GM19372 (cell line): ENCODE measurements at regions not wholly inside any gene's neighbourhood (a gene's known extent, or its start where the extent isn't known, plus 50 kb on each side); places are given as distances from the start of the nearest gene placed in this dataset.
"Not testable (repeated sequence)": the region's sequence is repeated elsewhere in the genome, so short reads cannot be mapped to it uniquely, and the experiment has no call there.

ENCODE experiments used
- ATAC-seq: cut with Tn5 transposase; IDR thresholded peaks from one replicate; pipeline ENCODE4 v1.9.1; 2021; ENCODE audit warnings: mild to moderate bottlenecking, low read depth, moderate library complexity; ENCODE audit not compliant: unreplicated experiment

GRCh38 chr1:218015106-218015505 is 270.0 kb upstream of the RRP15 start:
- not testable (repeated sequence) for ATAC-seq

DNA sequence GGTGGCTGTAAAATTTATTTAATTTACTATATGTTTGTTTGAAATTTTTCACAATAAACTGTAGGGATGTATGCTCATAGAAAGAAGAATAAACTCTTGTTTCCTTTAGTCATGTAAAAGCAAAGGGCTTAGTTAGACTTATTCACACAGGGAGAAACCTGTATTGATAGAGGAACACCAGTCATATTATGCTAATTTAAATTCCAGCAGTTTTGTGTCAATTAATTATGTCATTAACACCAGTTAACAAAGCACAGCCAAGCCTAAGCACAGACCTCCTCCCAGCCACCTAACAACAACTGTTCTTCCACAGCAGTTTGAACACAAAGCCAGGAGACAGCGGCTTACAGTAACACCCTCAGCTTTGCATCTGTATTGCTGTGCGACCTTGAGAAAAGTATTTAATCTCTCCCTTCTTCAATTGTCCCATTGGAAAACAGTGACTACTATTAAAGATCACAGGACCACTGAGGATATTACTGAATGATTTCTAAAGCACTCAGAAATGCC is 260.8 kb upstream of the RRP15 start:
- ATAC-seq, result no peak

DNA sequence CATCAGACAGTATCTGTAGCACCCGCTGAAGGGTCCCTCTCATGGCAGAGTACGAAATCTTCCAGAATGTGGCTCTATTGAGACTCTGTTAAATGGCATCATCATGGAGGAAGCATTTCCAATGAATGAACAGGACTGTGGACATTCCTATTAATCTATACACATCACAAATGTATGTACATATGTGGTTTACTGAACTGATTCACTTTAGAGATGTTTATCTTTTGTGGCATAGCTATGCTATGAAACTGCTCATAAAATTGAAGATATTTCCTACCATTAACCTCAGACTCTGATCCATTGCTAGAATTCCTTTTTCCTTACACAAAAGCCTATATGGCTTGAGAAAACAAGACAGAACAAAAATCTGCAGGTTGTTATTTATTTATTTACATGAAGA is 259.6 kb upstream of the RRP15 start:
- no peak for ATAC-seq

GRCh38 chr1:218027152-218027551 is 257.9 kb upstream of the RRP15 start:
- no peak for ATAC-seq

DNA sequence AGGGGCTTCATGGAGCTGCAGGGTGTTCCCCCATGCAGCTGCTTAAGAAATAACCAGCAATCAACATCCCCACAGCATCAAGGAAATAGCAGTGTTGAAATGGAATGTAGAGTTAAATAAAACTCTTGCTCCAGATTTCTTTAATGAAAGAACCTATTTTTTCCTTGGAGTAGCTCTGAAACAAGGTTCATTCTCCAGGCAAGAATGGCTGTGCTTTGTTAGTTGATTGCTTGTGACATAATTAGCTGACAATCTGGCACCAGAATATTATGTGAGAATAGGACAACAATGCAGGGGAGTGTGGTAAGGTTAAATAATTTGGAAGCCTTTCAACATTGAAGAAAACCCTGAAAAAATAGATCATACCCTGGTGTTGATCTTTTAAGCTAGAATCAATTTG is 254.2 kb upstream of the RRP15 start:
- ATAC-seq, result no peak

- ATAC-seq, result no peak
Measured at GRCh38 chr1:218031901-218032300, 253.2 kb upstream of the RRP15 start.

- no peak for ATAC-seq
Measured at GRCh38 chr1:218034468-218034867, 250.6 kb upstream of the RRP15 start.

GRCh38 chr1:218048828-218049420 is 236.2 kb upstream of the RRP15 start:
- no peak for ATAC-seq

DNA sequence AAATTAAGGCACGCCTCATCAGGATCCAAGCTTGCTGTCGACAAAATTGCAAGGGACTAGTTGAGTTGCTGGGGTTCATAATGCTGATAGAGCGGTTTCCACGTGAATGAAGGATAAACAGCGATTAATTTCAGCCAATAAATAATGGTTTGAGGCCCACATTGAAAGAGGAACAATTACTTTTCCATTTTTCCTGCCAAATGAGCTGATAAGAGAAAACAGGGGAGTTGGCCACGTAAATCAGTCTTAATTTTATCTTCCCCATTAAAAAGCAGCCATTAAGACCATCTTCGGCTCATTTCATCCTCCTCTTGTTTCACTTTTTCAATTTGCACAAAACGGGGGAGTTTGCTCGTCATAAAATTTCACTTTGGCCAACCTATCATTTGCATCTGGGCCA is 235.5 kb upstream of the RRP15 start:
- no peak for ATAC-seq

GRCh38 chr1:218058730-218059129 is 226.4 kb upstream of the RRP15 start:
- no peak for ATAC-seq

- no peak for ATAC-seq
Measured at GRCh38 chr1:218064426-218064825, 220.7 kb upstream of the RRP15 start.

GRCh38 chr1:218066332-218066731 is 218.8 kb upstream of the RRP15 start:
- ATAC-seq, result no peak

DNA sequence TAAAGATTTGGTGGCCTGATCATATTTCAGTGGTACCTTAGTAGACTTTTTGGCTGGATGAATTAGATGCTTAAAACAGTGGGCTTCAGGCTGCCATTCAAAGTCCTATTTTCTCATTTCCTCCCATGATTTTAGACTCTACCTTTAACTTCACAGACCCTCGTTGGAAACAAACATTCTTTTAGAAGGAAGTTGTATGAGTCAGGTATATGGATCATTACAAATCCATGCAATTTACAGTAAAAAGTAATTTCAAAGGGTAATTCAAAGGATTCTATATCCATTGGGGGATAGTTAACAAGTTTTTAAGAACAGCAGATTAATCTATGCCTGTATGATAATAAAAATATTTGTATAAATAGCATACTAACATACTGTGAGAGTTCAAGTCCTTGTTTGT is 216.9 kb upstream of the RRP15 start:
- ATAC-seq, result no peak

GRCh38 chr1:218069180-218069579 is 215.9 kb upstream of the RRP15 start:
- no peak for ATAC-seq

DNA sequence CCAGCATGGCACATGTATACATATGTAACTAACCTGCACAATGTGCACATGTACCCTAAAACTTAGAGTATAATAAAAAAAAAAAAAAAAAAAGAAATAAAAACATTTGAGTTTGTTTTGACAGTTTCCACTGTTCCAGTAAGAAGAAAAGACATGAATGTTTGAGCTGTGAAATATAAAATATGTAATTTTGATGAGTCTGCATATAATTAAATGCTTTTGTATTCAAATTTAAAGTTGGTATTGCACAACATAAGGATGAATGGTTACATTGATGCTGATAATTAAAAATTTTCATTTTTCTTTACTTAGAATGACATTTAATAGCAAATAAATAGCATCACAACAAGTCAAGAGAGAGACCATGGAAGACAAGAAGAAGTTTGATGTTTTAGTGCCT is 212.0 kb upstream of the RRP15 start:
- ATAC-seq, result no peak

- no peak for ATAC-seq
Measured at GRCh38 chr1:218078916-218079315, 206.2 kb upstream of the RRP15 start.

DNA sequence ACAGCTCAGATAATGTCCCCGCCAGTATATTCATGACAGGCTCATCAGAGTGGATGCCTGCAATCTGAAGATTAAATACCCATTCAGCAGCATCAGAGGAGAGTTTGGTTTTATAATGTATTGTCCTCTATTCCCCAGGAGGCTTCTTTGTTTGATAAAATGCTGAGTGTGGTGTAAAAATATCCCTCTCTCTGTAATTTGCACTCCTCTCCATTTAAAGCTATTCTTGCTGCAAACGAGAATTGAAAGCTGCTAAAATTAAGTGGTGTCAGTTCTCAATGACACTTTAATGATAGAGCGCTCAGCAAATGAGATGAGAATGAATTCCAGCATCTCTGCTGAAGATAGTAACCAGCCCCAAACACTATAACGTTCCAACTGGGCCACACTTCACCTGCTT is 205.7 kb upstream of the RRP15 start:
- no peak for ATAC-seq

DNA sequence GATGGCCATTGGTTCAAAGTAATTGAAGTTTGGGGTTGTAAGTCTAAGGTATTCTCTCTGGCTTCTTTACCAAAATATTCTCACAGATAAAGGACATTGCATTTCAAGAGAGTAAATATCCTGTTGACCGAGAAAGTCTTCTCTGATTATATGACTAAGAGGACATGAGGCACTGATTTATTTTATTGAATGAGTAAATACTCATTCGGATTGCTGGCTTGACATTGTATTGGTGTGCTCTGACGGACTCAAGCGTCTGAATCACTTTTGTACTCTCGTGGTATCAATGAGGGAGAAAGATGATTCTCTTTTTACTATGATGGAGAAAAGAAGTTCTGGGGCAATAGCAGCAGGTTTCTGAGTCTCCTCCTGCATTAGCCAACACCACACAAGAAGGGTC is 205.3 kb upstream of the RRP15 start:
- ATAC-seq, result no peak

- ATAC-seq, result no peak
Measured at GRCh38 chr1:218080863-218081262, 204.2 kb upstream of the RRP15 start.

- no peak for ATAC-seq
Measured at GRCh38 chr1:218081358-218081757, 203.7 kb upstream of the RRP15 start.

- no peak for ATAC-seq
Measured at GRCh38 chr1:218090459-218090858, 194.6 kb upstream of the RRP15 start.

DNA sequence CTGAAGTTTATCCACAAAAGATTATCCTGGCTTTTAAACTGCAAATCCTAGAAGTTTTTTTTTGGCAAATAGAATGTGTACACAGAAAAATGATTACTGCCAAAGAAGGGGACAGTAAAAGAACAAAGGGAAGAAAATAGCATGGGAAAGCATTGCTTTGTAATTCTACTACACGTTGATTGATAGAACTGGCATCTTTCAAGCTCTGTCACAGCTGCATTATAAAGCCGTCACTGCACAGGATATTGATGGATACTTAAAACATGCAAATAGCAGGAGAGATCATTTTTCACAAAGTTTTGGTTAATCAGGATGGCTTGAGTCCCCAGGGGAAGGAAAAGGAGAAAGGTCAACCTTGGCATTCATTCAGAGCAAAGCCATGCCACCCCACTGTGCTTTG is 183.7 kb upstream of the RRP15 start:
- ATAC-seq, result no peak

DNA sequence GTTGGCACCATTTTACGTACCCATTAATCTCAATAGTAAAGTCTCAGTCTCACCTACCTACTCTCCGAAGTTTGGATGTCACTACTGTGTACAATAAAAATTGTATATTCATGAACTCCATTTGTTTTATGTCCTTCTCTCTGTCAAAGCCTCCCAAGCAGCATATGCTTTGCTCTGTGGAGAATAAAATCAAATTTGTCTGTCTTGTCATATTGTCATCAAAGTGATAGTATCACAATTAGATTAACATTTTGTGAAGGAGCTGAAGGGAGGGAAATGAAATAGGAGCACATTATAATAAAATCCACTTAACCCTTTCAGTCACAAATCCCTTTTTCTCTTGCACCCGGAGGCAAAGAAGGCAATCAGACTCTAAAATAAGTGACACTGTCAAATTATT is 177.1 kb upstream of the RRP15 start:
- ATAC-seq, result no peak
